IPS-NIHi7 (cell line): ENCODE measurements at regions not wholly inside any gene's neighbourhood (a gene's known extent, or its start where the extent isn't known, plus 50 kb on each side); places are given as distances from the start of the nearest gene placed in this dataset.

Experiments
- DNase-seq: peaks from one replicate; pipeline ENCODE4 v3.0.0; 2012; ENCODE audit warnings: mixed read lengths; ENCODE audit errors: extremely low spot score

- no peak for DNase-seq
Observed at GRCh38 chr2:137729305-137729704, 235.0 kb upstream of the HNMT start.

- DNase-seq: no peak
Observed at GRCh38 chr2:137737559-137737958, 226.7 kb upstream of the HNMT start.

- no peak for DNase-seq
Observed at GRCh38 chr2:137741784-137742362, 222.4 kb upstream of the HNMT start.

GRCh38 chr2:137747509-137747908 is 216.8 kb upstream of the HNMT start:
- DNase-seq: no peak

- DNase-seq: no peak
Observed at GRCh38 chr2:137748533-137748932, 215.7 kb upstream of the HNMT start.

GRCh38 chr2:137764646-137765045 is 199.6 kb upstream of the HNMT start:
- no peak for DNase-seq

- DNase-seq: no peak
Observed at GRCh38 chr2:137769406-137769805, 194.9 kb upstream of the HNMT start.

GRCh38 chr2:137770166-137770565 is 194.1 kb upstream of the HNMT start:
- DNase-seq: no peak

GRCh38 chr2:137771064-137771463 is 193.2 kb upstream of the HNMT start:
- DNase-seq: no peak

GRCh38 chr2:137772451-137772850 is 191.8 kb upstream of the HNMT start:
- DNase-seq: no peak

- no peak for DNase-seq
Observed at GRCh38 chr2:137775529-137775928, 188.7 kb upstream of the HNMT start.

- no peak for DNase-seq
Observed at GRCh38 chr2:137776697-137777096, 187.6 kb upstream of the HNMT start.

GRCh38 chr2:137797641-137798040 is 166.6 kb upstream of the HNMT start:
- DNase-seq: no peak

- DNase-seq: no peak
Observed at GRCh38 chr2:137799600-137799999, 164.7 kb upstream of the HNMT start.

GRCh38 chr2:137800386-137800785 is 163.9 kb upstream of the HNMT start:
- no peak for DNase-seq

- DNase-seq: no peak
Observed at GRCh38 chr2:137801228-137801627, 163.0 kb upstream of the HNMT start.

GRCh38 chr2:137802038-137802437 is 162.2 kb upstream of the HNMT start:
- DNase-seq: no peak

- DNase-seq: no peak
Observed at GRCh38 chr2:137806068-137806805, 158.0 kb upstream of the HNMT start.

- DNase-seq: no peak
Observed at GRCh38 chr2:137809252-137809651, 155.0 kb upstream of the HNMT start.

- DNase-seq: no peak
Observed at GRCh38 chr2:137809837-137810236, 154.4 kb upstream of the HNMT start.

GRCh38 chr2:137812517-137812916 is 151.8 kb upstream of the HNMT start:
- DNase-seq: no peak

GRCh38 chr2:137813176-137813575 is 151.1 kb upstream of the HNMT start:
- no peak for DNase-seq

- DNase-seq: no peak
Observed at GRCh38 chr2:137817058-137817457, 147.2 kb upstream of the HNMT start.

GRCh38 chr2:137823196-137823595 is 141.1 kb upstream of the HNMT start:
- DNase-seq: no peak
